RWPE2 (cell line): ENCODE measurements at regions not wholly inside any gene's neighbourhood (a gene's known extent, or its start where the extent isn't known, plus 50 kb on each side); places are given as distances from the start of the nearest gene placed in this dataset.

Experiments
- ATAC-seq: fragments of 200-7000 bp; cut with Tn5 transposase; 3 replicates; pipeline ENCODE4 v1.9.1; 2021; ENCODE audit warnings: low read depth
- DNase-seq: peaks from one replicate; pipeline ENCODE4 v3.0.0-alpha.2; 2020; ENCODE audit warnings: low spot score
- H3K27ac ChIP-seq: fragments of 450-650 bp; 2 replicates; pipeline ENCODE4 v1.5.1; 2017; ENCODE audit warnings: mild to moderate bottlenecking; ENCODE audit not compliant: poor library complexity, severe bottlenecking
- H3K27me3 ChIP-seq: fragments of 250-450 bp; sonication (Bioruptor Pico); 2 replicates; pipeline ENCODE4 v1.5.1; 2021; ENCODE audit warnings: mild to moderate bottlenecking, moderate library complexity; ENCODE audit not compliant: insufficient read depth, poor library complexity, severe bottlenecking
- H3K36me3 ChIP-seq: fragments of 250-450 bp; sonication (Bioruptor Pico); 2 replicates; pipeline ENCODE4 v1.5.1; 2020; ENCODE audit warnings: low read depth, mild to moderate bottlenecking, moderate library complexity
- H3K4me1 ChIP-seq: fragments of 250-450 bp; sonication (Bioruptor Pico); 2 replicates; pipeline ENCODE4 v1.5.1; 2021; ENCODE audit warnings: mild to moderate bottlenecking, moderate library complexity; ENCODE audit not compliant: insufficient read depth, poor library complexity, severe bottlenecking
- H3K4me3 ChIP-seq: fragments of 250-450 bp; sonication (Bioruptor Pico); 2 replicates; pipeline ENCODE4 v1.5.1; 2021; ENCODE audit warnings: mild to moderate bottlenecking, moderate library complexity; ENCODE audit not compliant: severe bottlenecking
- H3K9me3 ChIP-seq: fragments of 250-450 bp; sonication (Bioruptor Pico); 2 replicates; pipeline ENCODE4 v1.5.1; 2021; ENCODE audit warnings: mild to moderate bottlenecking, moderate library complexity; ENCODE audit not compliant: severe bottlenecking
- CTCF ChIP-seq: fragments of 450-650 bp; IDR thresholded peaks from one replicate; pipeline ENCODE4 v1.5.1; 2017; ENCODE audit warnings: mild to moderate bottlenecking, moderate library complexity; ENCODE audit not compliant: poor library complexity, severe bottlenecking

DNA sequence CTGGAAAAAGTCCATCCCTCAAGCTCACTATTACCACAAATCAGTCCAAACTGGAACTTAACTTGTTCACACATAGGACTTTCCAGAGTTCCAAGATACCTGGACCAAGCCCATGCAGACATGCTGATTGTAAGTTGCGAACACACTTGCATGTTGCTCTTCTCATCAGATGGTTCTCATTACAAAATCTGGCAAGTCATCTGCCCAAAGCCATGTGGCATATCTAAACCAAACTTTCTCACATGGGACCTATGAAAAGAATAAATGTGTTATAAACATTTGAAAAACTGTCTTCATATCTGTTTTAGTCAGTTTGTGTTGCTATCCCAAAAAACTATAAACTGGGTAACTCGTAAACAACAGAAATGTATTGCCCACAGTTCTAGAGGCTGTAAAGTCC, 58.8 kb upstream of the MKLN1 start:
- Histone ChIP-seq H3K9me3 (no peaks in the 10 kb centered on the region), H3K4me1 (no peaks in the 10 kb centered on the region), H3K36me3 (no peaks in the 10 kb centered on the region), H3K27me3 (no peaks in the 10 kb centered on the region), H3K27ac (no peak overlapping the region), H3K4me3 (no peak overlapping the region)
- no peak for TF ChIP-seq CTCF
- ATAC-seq, result no peak
- DNase-seq, result no peak

GRCh38 chr7:131272086-131272485, 55.6 kb upstream of the MKLN1 start:
- no peak for TF ChIP-seq CTCF
- H3K4me1 ChIP-seq, result no peaks in the 10 kb centered on the region
- DNase-seq (no peak), ATAC-seq (no peak)
- no peaks in the 10 kb centered on the region for H3K36me3 ChIP-seq
- H3K4me3 ChIP-seq, result no peak overlapping the region
- H3K27me3 ChIP-seq, result no peaks in the 10 kb centered on the region
- H3K27ac ChIP-seq, result no peak overlapping the region
- H3K9me3 ChIP-seq, result no peaks in the 10 kb centered on the region

DNA sequence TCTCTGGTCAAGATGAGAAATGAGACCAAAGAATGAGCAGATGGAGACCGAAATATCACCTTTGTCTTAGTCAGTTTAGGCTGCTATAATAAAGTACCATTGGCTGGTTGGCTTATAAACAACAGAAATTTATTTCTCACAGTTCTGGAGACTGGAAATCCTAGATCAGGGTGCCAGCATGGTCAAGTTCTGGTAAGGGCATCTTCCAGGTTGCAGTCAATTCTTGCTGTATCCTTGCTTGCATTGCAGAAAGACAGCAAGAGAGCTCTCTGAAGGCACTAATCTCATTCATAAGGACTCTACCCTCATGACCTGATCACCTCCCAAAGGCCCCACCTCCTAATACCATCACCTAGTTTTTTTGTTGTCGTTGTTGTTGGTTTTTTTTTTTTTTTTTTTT, 52.7 kb upstream of the MKLN1 start:
- no peaks in the 10 kb centered on the region for H3K9me3 ChIP-seq
- no peaks in the 10 kb centered on the region for H3K4me1 ChIP-seq
- ATAC-seq (no peak), DNase-seq (no peak)
- H3K4me3 ChIP-seq, result no peak overlapping the region
- H3K36me3 ChIP-seq, result no peaks in the 10 kb centered on the region
- no peaks in the 10 kb centered on the region for H3K27me3 ChIP-seq
- no peak for TF ChIP-seq CTCF
- no peak overlapping the region for H3K27ac ChIP-seq

DNA sequence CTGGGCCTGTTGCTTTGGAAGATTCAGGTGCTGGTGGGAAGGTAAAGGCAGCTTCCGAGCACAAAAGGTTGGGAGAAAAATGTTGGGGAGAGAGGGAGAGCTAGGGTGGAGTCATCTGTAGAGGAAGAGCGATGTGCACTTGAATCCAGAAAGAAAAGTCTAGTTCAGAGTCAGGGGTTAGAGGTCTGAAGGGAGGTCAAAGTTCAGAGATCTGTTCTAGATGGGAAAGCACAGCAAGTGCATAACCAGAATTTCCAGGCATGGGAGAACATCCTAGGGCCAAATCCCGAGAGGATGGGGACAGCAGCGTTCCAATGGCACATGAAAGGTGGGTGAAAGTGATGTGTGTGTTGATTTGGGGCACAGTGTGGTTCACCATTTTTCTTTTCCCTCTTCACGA, 51.5 kb upstream of the MKLN1 start:
- Histone ChIP-seq H3K27me3 (no peaks in the 10 kb centered on the region), H3K4me1 (no peaks in the 10 kb centered on the region), H3K9me3 (no peaks in the 10 kb centered on the region), H3K27ac (no peak overlapping the region), H3K4me3 (no peak overlapping the region), H3K36me3 (no peaks in the 10 kb centered on the region)
- no peak for TF ChIP-seq CTCF
- no peak for ATAC-seq
- no peak for DNase-seq

DNA sequence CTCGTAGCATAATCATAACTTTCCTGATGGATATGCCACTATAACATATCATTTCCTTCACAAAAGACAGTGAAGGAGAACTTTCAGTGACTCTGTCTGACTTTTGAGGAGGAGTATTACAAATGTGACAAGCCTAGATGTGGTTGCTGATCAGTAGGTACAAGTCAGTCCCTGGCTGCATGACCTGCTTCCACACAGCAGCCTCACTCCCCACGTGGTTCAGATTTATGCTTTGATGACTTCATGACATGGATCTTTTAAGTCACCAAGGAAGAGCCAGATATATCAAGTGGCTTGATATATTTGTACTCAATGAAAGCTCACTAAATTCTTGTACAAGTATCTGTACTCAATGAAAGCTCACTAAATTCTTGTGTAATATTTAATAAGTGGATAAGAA, 50.9 kb upstream of the MKLN1 start:
- ATAC-seq, result no peak
- no peaks in the 10 kb centered on the region for H3K9me3 ChIP-seq
- no peak for TF ChIP-seq CTCF
- no peak for DNase-seq
- no peaks in the 10 kb centered on the region for H3K36me3 ChIP-seq
- no peaks in the 10 kb centered on the region for H3K27me3 ChIP-seq
- H3K4me3 ChIP-seq, result no peak overlapping the region
- H3K27ac ChIP-seq, result no peak overlapping the region
- no peaks in the 10 kb centered on the region for H3K4me1 ChIP-seq
